Stimulated activated memory B cell treated with anti-CD40 and anti-IgM and Interleukin-4, amounts not matched to agents 10 μg/mL and 1 μg/mL and 100 μg/mL, for 72 hours (primary cell): ENCODE measurements at regions not wholly inside any gene's neighbourhood (a gene's known extent, or its start where the extent isn't known, plus 50 kb on each side); places are given as distances from the start of the nearest gene placed in this dataset.
A peak's percentile ranks its signal among the peaks of the same experiment; 100 is the strongest.
"Not testable (repeated sequence)": the region's sequence is repeated elsewhere in the genome, so short reads cannot be mapped to it uniquely, and the experiment has no call there.

ENCODE experiments used
- ATAC-seq: fragments of 150-1000 bp; cut with Tn5 transposase; 2 replicates; pipeline ENCODE4 v1.10.0; 2021
- H3K27ac Mint-ChIP-seq: one replicate; pipeline ENCODE4 v1.8.0; 2022; ENCODE audit warnings: mild to moderate bottlenecking, mixed read lengths
- H3K27me3 Mint-ChIP-seq: one replicate; pipeline ENCODE4 v1.8.0; 2022; ENCODE audit warnings: mixed read lengths
- H3K36me3 Mint-ChIP-seq: one replicate; pipeline ENCODE4 v1.8.0; 2022; ENCODE audit warnings: mixed read lengths
- H3K4me1 Mint-ChIP-seq: one replicate; pipeline ENCODE4 v1.8.0; 2022; ENCODE audit warnings: mixed read lengths
- H3K4me3 Mint-ChIP-seq: one replicate; pipeline ENCODE4 v1.8.0; 2022; ENCODE audit warnings: mild to moderate bottlenecking, moderate library complexity, mixed read lengths
- H3K9me3 Mint-ChIP-seq: one replicate; pipeline ENCODE4 v1.8.0; 2022; ENCODE audit warnings: mixed read lengths

DNA sequence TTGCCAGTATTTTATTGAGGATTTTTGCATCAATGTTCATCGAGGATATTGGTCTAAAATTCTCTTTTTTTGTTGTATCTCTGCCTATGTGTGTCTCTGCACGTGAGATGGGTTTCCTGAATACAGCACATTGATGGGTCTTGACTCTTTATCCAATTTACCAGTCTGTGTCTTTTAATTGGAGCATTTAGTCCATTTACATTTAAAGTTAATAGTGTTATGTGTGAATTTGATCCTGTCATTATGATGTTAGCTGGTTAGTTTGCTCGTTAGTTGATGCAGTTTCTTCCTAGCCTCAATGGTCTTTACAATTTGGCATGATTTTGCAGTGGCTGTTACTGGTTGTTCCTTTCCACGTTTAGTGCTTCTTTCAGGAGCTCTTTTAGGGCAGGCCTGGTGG, 101.3 kb upstream of the PRR23C start:
- H3K9me3 Mint-ChIP-seq, ATAC-seq, H3K4me1 Mint-ChIP-seq, H3K36me3 Mint-ChIP-seq, H3K4me3 Mint-ChIP-seq, H3K27ac Mint-ChIP-seq: not testable (repeated sequence)
- peaks cover 12% of the 10 kb centered on the region for H3K27me3 Mint-ChIP-seq

DNA sequence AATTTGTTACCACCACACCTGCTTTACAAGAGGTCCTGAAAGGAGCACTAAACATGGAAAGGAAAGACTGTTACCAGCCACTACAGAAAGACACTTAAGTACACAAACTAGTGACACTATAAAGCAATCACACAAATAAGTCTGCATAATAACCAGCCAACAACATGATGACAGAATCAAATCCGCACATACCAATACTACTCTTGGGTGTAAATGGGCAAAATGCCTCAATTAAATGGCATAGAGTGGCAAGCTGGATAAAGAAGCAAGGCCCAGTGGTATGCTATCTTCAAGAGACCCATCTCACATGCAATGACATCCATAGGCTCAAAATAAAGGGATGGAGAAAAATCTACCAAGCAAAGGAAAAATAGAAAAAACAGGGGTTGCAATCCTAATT, 106.8 kb upstream of the PRR23C start:
- H3K9me3 Mint-ChIP-seq = no peaks in the 10 kb centered on the region
- no peak for ATAC-seq
- no peak overlapping the region for H3K27ac Mint-ChIP-seq
- no peak overlapping the region for H3K4me3 Mint-ChIP-seq
- H3K36me3 Mint-ChIP-seq = no peaks in the 10 kb centered on the region
- no peaks in the 10 kb centered on the region for H3K4me1 Mint-ChIP-seq
- peaks cover 12% of the 10 kb centered on the region for H3K27me3 Mint-ChIP-seq

DNA sequence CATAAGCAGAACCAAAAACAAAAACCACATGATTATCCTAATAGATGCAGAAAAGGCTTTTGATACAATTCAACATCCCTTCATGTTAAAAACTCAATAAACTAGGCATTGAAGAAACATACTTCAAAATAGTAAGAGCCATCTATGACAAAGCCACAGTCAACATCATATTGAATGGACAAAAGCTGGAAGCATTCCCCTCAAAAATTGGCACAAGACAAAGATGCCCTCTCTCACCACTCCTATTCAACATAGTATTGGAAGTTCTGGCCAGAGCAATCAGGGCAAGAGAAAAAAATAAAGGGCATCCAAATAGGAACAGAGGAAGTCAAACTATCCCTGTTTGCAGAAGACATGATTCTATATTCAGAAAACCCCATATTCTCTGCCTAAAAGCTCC, 108.7 kb upstream of the PRR23C start:
- H3K27ac Mint-ChIP-seq, H3K36me3 Mint-ChIP-seq, H3K4me3 Mint-ChIP-seq, ATAC-seq, H3K4me1 Mint-ChIP-seq, H3K27me3 Mint-ChIP-seq, H3K9me3 Mint-ChIP-seq: not testable (repeated sequence)

DNA sequence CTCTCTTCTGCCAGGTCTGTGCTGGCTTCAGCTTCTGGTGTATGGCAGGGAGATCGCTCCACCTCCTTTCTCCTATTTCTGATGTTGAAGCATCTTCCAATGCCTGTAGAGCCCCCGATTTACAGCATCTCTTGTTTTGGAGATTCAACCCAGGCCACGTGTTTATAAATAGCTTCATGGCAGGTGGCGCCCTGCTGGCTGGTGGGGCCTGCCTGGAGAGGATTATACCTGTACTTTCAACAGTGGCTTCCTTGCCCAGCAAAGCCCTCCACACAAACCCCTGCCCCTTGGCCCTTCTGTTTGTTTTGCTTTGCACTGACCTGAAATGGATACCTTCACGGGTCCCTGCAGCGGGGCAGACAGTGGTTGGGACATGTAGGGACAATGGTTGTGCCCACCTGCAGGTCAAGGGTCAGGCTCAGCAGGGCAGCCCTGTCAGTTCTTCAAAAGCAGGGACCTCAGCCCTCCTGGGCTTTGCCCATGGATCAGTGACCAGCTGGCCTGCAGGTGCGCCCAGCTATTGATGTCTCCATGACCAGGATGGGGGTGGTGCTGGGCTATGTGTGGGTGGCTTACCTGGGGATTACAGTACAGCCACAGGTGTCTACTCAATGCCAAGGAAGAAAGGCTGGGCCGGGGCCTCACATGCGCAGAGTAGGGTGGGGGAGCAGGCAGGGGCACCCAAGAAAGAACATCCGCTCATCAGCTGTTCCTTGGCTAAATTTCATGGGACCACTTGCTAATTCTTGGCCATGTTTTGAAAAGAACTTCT, 112.7 kb upstream of the PRR23C start:
- Mint-ChIP-seq H3K27me3 (no peaks in the 10 kb centered on the region), H3K9me3 (no peaks in the 10 kb centered on the region), H3K4me1 (no peaks in the 10 kb centered on the region), H3K4me3 (no peak overlapping the region), H3K36me3 (no peaks in the 10 kb centered on the region), H3K27ac (no peak overlapping the region)
- ATAC-seq = peak; percentile 39

DNA sequence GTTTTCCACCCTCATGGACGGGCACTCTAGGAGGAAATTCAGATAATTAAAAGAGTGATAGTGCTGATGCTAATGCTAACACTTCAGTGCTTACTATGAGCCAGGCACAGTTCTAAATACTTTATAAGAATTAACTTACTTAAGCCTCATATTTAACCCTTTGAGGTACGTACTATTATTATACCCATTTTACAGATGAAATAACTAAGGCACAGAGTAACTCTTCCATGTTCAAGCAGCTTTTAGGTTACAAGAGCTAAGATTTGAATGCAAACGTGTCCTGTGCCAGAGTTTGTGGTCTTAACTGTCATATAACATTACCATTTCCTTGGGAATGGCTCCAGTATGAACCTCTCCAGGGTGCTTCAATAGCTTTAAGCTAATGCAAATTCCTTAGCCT, 114.7 kb upstream of the PRR23C start:
- Mint-ChIP-seq H3K36me3 (no peaks in the 10 kb centered on the region), H3K9me3 (peaks cover 7% of the 10 kb centered on the region), H3K4me1 (no peaks in the 10 kb centered on the region), H3K27me3 (no peaks in the 10 kb centered on the region), H3K4me3 (no peak overlapping the region), H3K27ac (no peak overlapping the region)
- no peak for ATAC-seq

DNA sequence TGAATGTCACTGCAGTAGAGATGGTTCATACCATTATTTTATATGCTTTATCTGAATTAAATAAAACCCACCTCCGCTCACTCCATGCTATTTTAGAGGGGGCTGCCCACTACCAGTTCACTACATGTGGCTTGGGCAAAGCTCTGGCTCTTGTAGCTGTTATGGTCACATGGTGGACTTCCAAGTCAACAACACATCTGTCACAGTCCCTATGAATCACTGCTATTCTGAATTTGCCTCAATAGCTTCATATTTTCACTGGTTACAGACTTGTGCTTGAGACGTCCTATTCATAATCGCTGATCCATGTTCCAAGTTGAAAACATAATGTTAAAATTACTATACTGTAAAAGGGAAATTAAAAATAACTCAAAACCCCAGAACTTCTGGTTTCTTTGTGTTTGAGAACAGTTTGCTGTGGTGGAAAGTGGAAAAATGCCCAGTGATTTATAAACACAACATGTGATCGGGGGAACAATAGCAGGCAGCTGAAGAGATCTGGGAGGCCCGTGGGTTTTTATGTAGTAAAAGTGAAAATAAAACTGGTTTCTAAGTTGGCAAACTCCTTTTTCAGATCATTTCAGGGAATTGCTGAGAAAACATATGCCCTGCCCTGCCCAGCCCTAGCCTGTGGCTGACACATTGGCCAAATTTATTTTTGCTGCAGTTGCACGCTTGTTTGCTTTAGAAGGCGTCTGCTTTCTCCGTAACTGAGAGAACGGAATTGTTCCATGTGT, 128.8 kb upstream of the PRR23C start:
- no peak overlapping the region for H3K4me3 Mint-ChIP-seq
- no peak for ATAC-seq
- peaks cover 2% of the 10 kb centered on the region for H3K9me3 Mint-ChIP-seq
- peaks cover 8% of the 10 kb centered on the region for H3K27me3 Mint-ChIP-seq
- H3K4me1 Mint-ChIP-seq = peaks cover 7% of the 10 kb centered on the region
- no peaks in the 10 kb centered on the region for H3K36me3 Mint-ChIP-seq
- no peak overlapping the region for H3K27ac Mint-ChIP-seq

DNA sequence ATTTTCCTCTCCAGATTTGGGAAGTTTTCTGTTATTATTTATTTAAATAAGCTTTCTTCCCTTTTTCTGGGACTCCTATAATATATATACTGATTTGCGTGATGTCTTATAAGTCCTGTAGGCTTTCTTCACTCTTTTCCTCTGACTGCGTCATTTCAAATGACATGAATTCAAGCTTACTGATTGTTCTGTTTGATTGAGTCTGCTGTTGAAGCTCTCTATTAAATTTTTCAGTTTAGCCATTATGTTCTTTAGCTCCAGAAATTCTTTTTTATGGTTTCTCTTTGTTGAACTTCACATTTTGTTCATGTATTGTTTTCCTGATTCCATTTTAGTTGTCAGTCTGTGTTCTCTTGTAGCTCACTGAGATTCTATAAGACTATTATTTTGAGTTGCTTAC, 135.8 kb upstream of the PRR23C start:
- Mint-ChIP-seq H3K9me3 (peaks cover 11% of the 10 kb centered on the region), H3K4me1 (no peaks in the 10 kb centered on the region), H3K27ac (no peak overlapping the region), H3K36me3 (no peaks in the 10 kb centered on the region), H3K27me3 (peaks cover 8% of the 10 kb centered on the region), H3K4me3 (no peak overlapping the region)
- ATAC-seq = no peak

DNA sequence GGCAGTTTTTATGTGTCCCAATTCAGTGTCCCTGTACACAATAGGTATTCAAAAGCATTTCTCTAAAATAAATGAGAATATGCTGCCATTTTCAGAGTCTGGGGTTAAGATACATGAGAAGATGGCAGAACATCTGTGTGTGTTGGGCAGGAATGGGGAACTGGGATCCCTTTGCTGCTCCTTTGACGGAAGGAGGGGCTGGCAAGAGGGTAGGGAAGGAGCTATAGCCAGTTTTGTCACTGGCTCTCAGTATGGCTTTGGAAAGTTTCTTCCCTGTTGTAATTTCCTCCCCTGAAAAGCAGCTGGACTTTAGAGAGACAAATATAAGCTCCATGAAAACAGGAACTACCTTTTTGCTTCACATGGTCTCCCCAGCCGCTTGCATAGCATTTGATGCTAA, 137.5 kb upstream of the PRR23C start:
- peaks cover 8% of the 10 kb centered on the region for H3K27me3 Mint-ChIP-seq
- H3K4me3 Mint-ChIP-seq = no peak overlapping the region
- H3K4me1 Mint-ChIP-seq = no peaks in the 10 kb centered on the region
- peaks cover 11% of the 10 kb centered on the region for H3K9me3 Mint-ChIP-seq
- H3K27ac Mint-ChIP-seq = no peak overlapping the region
- H3K36me3 Mint-ChIP-seq = no peaks in the 10 kb centered on the region
- ATAC-seq = no peak

DNA sequence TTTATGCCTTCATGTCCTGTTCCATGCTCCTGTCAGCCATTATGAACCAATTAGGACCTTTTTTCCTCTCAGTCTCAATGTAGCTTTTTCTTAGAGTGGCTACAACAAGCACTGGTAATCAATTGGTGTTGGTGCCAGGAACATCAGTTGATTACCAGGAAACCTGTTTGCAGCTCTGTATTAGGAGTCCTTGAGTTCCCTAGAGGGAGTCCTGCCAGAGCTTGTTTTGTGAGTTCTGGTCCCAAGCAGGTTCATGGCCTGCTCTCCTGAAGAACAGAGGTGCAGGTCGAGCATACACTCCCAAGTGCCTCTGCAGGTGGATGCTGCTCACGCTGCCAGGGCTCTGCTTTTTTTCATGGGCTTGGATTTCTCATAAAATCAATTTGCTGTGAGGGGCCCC, 137.9 kb upstream of the PRR23C start:
- no peaks in the 10 kb centered on the region for H3K36me3 Mint-ChIP-seq
- H3K9me3 Mint-ChIP-seq = peaks cover 11% of the 10 kb centered on the region
- no peak for ATAC-seq
- peaks cover 4% of the 10 kb centered on the region for H3K27me3 Mint-ChIP-seq
- no peaks in the 10 kb centered on the region for H3K4me1 Mint-ChIP-seq
- H3K4me3 Mint-ChIP-seq = no peak overlapping the region
- no peak overlapping the region for H3K27ac Mint-ChIP-seq

DNA sequence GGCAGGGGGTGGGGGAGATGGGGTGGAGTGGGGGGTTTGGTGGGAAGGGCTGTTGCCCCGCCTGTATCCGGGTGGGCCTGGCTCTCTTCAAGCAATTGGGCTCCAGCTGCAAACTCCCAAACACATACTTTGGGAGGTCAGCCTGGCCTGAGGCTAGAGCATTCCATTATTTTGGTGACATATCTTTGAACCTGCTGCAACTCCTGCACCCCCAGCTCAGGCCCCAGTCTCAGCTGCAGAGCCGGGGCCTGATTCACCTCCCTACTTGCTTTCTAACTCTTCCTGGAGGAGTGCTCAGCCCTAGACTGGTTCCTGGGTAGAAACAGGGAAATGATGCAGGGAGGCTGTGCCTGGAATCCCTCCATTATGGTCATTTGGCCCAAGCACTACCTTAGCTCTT, 140.8 kb upstream of the PRR23C start:
- Mint-ChIP-seq H3K9me3 (peaks cover 11% of the 10 kb centered on the region), H3K4me3 (no peak overlapping the region), H3K4me1 (no peaks in the 10 kb centered on the region), H3K27me3 (no peaks in the 10 kb centered on the region), H3K27ac (no peak overlapping the region), H3K36me3 (no peaks in the 10 kb centered on the region)
- ATAC-seq = no peak

DNA sequence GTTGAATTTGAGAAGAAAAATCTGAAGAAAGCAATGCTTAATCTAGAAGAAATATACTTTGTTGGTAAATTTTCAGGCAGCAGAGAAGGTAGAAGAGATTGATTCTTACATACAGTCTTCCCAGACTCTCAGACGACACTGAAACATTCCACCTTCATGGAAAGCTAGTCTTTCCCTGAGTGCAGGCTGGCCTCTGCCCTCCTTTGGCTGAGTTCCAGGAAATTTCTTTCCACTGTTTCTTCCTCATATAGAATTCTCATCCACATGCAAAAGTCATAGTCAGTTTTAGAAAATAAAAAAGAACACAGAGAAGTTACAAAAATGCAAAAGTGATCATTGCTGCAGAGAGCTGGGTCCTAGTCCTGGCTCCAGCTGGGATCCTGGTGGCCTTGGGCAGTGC, 142.5 kb upstream of the PRR23C start:
- Mint-ChIP-seq H3K27ac (no peak overlapping the region), H3K4me3 (no peak overlapping the region), H3K27me3 (no peaks in the 10 kb centered on the region), H3K9me3 (peaks cover 3% of the 10 kb centered on the region), H3K36me3 (no peaks in the 10 kb centered on the region), H3K4me1 (no peaks in the 10 kb centered on the region)
- no peak for ATAC-seq

DNA sequence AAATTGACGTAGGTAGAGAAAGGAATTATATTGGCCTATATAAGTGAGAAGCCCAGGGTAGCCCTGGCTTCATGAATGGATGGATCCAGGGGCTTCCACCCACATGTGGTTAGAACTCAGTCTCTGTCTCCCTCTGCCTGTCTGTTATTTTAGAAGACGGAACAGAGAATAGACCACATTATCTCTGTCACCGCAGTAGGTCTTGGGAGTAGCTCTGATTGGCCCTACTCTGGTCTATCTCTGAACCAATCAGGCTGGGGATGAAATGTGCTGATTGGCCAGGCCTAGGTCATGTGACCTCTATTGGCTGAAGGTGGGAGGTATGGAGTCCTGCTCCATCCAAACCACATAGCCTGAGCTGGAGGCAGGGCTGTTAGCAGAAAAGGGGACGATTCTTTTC, 143.0 kb upstream of the PRR23C start:
- no peak for ATAC-seq
- no peak overlapping the region for H3K27ac Mint-ChIP-seq
- no peaks in the 10 kb centered on the region for H3K36me3 Mint-ChIP-seq
- no peaks in the 10 kb centered on the region for H3K27me3 Mint-ChIP-seq
- peaks cover 3% of the 10 kb centered on the region for H3K9me3 Mint-ChIP-seq
- no peaks in the 10 kb centered on the region for H3K4me1 Mint-ChIP-seq
- no peak overlapping the region for H3K4me3 Mint-ChIP-seq

DNA sequence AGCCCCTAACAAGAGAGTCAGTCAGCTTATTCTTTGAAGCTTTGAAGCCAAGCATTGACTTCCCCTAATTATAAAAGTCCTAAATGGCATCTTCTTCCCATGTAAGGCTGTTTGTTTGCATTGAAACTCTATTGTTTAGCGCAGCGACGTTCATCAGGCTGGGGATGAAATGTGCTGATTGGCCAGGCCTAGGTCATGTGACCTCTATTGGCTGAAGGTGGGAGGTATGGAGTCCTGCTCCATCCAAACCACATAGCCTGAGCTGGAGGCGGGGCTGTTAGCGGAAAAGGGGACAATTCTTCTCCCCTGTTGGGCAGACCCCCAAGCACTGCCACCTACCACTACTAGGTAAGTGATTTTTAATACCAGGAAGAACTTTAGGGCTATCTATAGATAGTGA, 145.3 kb upstream of the PRR23C start:
- Mint-ChIP-seq H3K4me3 (no peak overlapping the region), H3K27ac (no peak overlapping the region), H3K9me3 (no peaks in the 10 kb centered on the region), H3K36me3 (no peaks in the 10 kb centered on the region), H3K4me1 (no peaks in the 10 kb centered on the region), H3K27me3 (no peaks in the 10 kb centered on the region)
- no peak for ATAC-seq

DNA sequence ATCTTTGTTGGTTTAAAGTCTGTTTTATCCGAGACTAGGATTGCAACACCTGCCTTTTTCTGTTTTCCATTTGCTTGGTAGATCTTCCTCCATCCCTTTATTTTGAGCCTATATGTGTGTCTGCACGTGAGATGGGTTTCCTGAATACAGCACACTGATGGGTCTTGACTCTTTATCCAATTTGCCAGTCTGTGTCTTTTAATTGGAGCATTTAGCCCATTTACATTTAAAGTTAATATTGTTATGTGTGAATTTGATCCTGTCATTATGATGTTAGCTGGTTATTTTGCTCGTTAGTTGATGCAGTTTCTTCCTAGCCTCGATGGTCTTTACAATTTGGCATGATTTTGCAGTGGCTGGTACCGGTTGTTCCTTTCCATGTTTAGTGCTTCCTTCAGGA, 149.4 kb upstream of the MRPS22 start:
- H3K27ac Mint-ChIP-seq, H3K4me3 Mint-ChIP-seq, H3K4me1 Mint-ChIP-seq, ATAC-seq, H3K9me3 Mint-ChIP-seq, H3K36me3 Mint-ChIP-seq: not testable (repeated sequence)
- H3K27me3 Mint-ChIP-seq = peaks cover 15% of the 10 kb centered on the region

DNA sequence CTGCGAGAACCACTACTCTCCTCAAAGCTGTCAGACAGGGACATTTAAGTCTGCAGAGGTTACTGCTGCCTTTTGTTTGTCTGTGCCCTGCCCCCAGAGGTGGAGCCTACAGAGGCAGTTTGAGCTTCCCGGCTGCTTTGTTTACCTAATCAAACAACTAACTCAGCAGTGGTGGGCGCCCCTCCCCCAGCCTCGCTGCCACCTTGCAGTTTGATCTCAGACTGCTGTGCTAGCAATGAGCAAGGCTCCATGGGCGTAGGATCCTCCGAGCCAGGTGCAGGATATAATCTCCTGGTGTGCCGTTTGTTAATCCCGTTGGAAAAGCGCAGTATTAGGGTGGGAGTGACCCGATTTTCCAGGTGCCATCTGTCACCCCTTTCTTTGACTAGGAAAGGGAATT, 147.7 kb upstream of the MRPS22 start:
- ATAC-seq, H3K36me3 Mint-ChIP-seq, H3K27ac Mint-ChIP-seq, H3K4me3 Mint-ChIP-seq, H3K4me1 Mint-ChIP-seq, H3K9me3 Mint-ChIP-seq: not testable (repeated sequence)
- H3K27me3 Mint-ChIP-seq = peaks cover 15% of the 10 kb centered on the region

DNA sequence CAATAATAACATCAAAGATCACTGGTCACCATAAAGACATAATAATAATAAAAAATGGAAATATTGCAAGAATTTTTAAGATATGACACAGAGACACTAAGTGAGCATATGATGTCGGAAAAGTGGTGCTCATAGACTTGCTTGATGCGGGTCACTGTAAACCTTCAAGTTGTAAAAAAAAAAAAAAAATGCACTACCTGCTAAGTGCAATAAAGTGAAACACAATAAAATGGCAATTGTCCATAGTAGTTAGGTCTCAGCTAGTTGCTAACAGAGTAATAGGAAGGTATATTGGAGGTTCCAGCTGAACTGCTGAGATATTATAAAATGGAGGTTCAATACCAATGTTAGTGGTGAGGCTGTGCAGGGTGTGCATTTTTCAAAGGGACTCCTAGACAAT, 146.6 kb upstream of the MRPS22 start:
- Mint-ChIP-seq H3K27me3 (peaks cover 15% of the 10 kb centered on the region), H3K9me3 (peaks cover 7% of the 10 kb centered on the region), H3K4me3 (no peak overlapping the region), H3K4me1 (no peaks in the 10 kb centered on the region), H3K27ac (no peak overlapping the region), H3K36me3 (no peaks in the 10 kb centered on the region)
- ATAC-seq = no peak
